IMR-90 (cell line): ENCODE measurements at regions not wholly inside any gene's neighbourhood (a gene's known extent, or its start where the extent isn't known, plus 50 kb on each side); places are given as distances from the start of the nearest gene placed in this dataset.

Experiments used
- BHLHE40 ChIP-seq: fragments of 150-350 bp; IDR thresholded peaks from 2 replicates; pipeline ENCODE4 v1.6.1; 2016; ENCODE audit warnings: mild to moderate bottlenecking, low read depth, low read length
- CEBPB ChIP-seq: IDR thresholded peaks from 2 replicates; pipeline ENCODE4 v1.6.1; 2012; ENCODE audit warnings: low read depth, low read length, improper control_type of control experiment
- CHD1 ChIP-seq: IDR thresholded peaks from 2 replicates; pipeline ENCODE4 v1.6.1; 2012; ENCODE audit warnings: low read depth, low read length, improper control_type of control experiment
- CTCF ChIP-seq: conservative IDR thresholded peaks from 2 replicates; pipeline ENCODE4 v1.5.1; 2012; ENCODE audit warnings: mild to moderate bottlenecking, low read depth, low read length, improper control_type of control experiment
- ELK1 ChIP-seq: fragments of 150-350 bp; IDR thresholded peaks from 2 replicates; pipeline ENCODE4 v1.6.1; 2016; ENCODE audit warnings: low read depth, mild to moderate bottlenecking, low read length, moderate library complexity, borderline replicate concordance
- MAFK ChIP-seq: IDR thresholded peaks from 2 replicates; pipeline ENCODE4 v1.6.1; 2012; ENCODE audit warnings: low read depth, low read length, improper control_type of control experiment
- MXI1 ChIP-seq: IDR thresholded peaks from 2 replicates; pipeline ENCODE4 v1.6.1; 2012; ENCODE audit warnings: low read depth, mild to moderate bottlenecking, low read length, moderate library complexity, borderline replicate concordance
- POLR2A ChIP-seq: IDR thresholded peaks from 2 replicates; pipeline ENCODE4 v1.6.1; 2012; ENCODE audit warnings: mild to moderate bottlenecking, low read depth, low read length
- RAD21 ChIP-seq: IDR thresholded peaks from 2 replicates; pipeline ENCODE4 v1.6.1; 2012; ENCODE audit warnings: low read length, improper control_type of control experiment
- RCOR1 ChIP-seq: IDR thresholded peaks from 2 replicates; pipeline ENCODE4 v1.6.1; 2012; ENCODE audit warnings: mild to moderate bottlenecking, low read length, improper control_type of control experiment; ENCODE audit not compliant: insufficient replicate concordance
- SMC3 ChIP-seq: fragments of 150-350 bp; IDR thresholded peaks from 2 replicates; pipeline ENCODE4 v1.6.1; 2016; ENCODE audit warnings: low read depth, mild to moderate bottlenecking, antibody characterized with exemption, low read length, moderate library complexity
- USF2 ChIP-seq: fragments of 150-350 bp; IDR thresholded peaks from 2 replicates; pipeline ENCODE4 v1.6.1; 2017; ENCODE audit warnings: mild to moderate bottlenecking, antibody characterized with exemption, low read length, low read depth

- TF ChIP-seq CEBPB (no peak), POLR2A (no peak), MXI1 (no peak), CTCF (no peak), RAD21 (no peak), CHD1 (no peak), SMC3 (no peak), BHLHE40 (no peak), RCOR1 (no peak), USF2 (no peak), MAFK (no peak), ELK1 (no peak)
Observed at GRCh38 chr4:175422331-175422730, 389.7 kb downstream of the GPM6A start.
